Left colon (tissue), 2 donors: ENCODE measurements at regions not wholly inside any gene's neighbourhood (a gene's known extent, or its start where the extent isn't known, plus 50 kb on each side); places are given as distances from the start of the nearest gene placed in this dataset.

Experiments used
- ATAC-seq: fragments of 200-7000 bp; cut with Tn5 transposase; one replicate; pipeline ENCODE4 v1.9.1; 2020; ENCODE audit warnings: mild to moderate bottlenecking, moderate library complexity
- DNase-seq, 2 donors: peaks; one replicate each; pipeline ENCODE4 v3.0.0-alpha.2; 2020
- intact Hi-C, 2 donors: fragments of 100-400 bp; cut with DNase I in 1 of 2; cut with micrococcal nuclease in 1 of 2; formaldehyde crosslinking; loops; one replicate each; pipeline versions ENCODE4 v1.11.2 to v1.14.0; 2022; cut with DNase I, micrococcal nuclease
- donor health status: DM: no; HTN: no; CAD: no.
- donor health status: DM: yes; HTN: yes; CAD: no.

GRCh38 chr6:124877468-124877867 is 84.8 kb upstream of the RNF217 start:
- intact Hi-C loops: loop anchor here in 1 of 2 donors (10.0 kb wide), 1 partner anchor 237 kb away; no protein-coding TSS in a partner anchor
- no peak for ATAC-seq
- no peak for DNase-seq

DNA sequence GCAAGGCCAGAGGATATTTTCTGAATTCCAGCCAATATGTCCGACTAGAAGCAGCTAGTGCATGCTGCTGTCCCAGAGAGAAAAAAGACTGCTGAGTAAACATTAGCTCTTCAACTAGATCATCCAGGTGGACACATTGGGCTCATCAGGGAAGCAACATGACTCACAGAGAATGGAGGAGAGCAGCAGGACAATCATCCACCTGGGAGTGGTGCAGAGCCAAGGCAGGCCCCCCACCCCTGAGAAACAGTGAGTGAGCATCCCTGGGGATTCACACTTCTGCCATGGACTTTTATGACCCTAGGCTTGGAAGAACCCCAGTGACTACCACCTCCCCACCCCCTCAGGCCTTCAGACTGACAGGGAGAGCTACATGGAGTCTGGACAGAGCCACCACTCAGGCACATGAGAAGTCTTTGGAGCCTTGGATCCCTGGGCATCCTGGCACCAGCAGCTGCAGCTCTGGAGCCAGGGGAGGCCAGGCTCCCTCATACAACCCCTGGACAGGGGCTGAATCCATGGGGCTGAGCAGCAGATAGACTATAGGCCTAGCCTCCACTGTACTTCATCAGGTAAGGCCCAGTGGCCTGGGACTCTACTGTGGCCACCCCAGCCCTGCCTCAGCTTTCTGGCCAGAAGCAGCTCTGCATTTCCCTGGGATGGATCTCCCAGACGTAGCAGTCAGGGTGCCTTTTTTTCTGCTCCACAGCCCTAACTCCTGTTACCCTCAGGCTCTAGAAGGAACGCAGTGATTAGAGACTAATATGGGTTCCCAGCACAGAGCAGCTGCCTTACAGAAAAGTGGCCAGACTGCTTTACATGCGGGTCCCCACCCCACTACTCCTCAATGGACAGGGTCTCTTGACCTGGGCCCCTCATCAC is 82.9 kb upstream of the RNF217 start:
- ATAC-seq: no peak
- intact Hi-C loops: loop anchor here in 1 of 2 donors (10.0 kb wide), 1 partner anchor 235 kb away; no protein-coding TSS in a partner anchor

GRCh38 chr6:124879992-124880355 is 82.3 kb upstream of the RNF217 start:
- intact Hi-C loops: loop anchor here in 1 of 2 donors (10.0 kb wide), 1 partner anchor 235 kb away; no protein-coding TSS in a partner anchor
- DNase-seq: no peak
- no peak for ATAC-seq

More for the DNA sequence above, 82.9 kb upstream of the RNF217 start:
- no peak for DNase-seq

DNA sequence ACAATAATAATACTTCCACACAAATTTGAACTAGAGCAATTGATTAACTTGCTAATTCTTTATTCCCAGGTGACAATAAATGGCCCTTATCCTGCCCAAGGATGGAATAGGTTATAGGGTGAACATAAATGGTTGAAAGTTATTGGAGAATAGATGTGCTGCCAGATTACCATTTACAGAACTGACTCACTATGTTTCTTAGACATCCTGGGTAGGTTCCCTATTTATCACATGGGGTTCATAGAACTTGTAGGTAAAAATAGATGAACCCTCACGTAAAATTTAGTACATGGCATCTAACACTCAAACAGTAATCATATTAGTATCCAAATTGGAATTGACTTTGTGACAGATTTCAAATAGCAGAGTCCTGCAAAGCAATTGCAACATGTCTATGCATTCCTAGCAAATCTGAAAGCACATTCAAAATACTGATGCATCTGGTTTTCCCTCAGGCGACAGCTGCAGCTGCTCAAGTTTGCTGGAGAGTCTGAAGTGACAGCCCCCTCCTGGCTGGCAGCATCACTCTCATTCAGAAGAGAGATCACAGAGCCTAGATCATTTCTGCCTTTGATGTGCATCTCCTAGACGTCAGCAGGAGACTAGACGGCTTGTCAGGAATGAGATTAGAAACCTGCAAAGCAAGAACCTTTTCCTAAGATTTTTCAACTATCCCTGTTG is 80.2 kb upstream of the RNF217 start:
- no peak for DNase-seq

DNA sequence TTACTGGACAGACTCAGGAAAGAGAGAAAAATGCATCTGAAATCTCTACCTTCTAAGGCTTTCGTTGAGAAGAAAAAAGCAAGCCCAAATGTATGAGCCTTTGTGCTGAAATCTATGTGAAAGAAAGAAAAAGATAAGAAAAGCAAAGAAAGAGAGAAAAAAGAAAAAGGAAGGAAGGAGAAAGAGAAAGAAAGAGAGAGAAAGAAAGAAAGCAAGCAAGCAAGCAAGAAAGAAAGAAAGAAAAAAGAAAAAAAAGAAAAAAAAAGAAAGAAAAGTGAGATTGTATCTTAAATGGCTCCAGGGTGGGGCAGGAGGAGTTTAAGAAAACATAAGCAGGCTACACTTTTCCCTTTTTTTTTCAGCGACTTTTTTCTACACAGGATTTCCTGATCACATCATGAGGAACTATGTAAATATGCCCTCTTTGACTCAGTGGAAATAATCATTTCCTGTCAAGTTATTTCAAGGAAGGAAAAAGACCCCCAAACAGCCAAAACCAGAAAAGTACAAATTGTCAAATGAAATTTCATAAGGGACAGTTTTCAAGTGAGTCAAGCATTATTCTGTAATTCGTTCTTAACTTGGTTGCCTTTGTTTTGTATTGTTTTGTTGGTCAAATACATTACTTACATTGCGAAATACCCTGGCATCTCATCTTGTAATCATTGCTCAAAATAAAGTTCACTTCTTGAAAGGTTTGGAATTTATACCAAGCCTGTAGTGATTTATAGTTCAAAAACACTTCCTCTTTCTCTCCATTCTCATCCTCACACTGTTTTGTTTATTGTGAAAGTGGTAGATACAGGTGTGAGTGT is 79.5 kb upstream of the RNF217 start:
- no peak for ATAC-seq
- intact Hi-C loops: no loop called here
- DNase-seq: no peak

More for the DNA sequence above, 80.2 kb upstream of the RNF217 start:
- intact Hi-C loops: no loop called here
- ATAC-seq: no peak

- no peak for DNase-seq
- intact Hi-C loops: no loop called here
- no peak for ATAC-seq
These were observed 77.1 kb upstream of the RNF217 start for GRCh38 chr6:124885171-124885570.

DNA sequence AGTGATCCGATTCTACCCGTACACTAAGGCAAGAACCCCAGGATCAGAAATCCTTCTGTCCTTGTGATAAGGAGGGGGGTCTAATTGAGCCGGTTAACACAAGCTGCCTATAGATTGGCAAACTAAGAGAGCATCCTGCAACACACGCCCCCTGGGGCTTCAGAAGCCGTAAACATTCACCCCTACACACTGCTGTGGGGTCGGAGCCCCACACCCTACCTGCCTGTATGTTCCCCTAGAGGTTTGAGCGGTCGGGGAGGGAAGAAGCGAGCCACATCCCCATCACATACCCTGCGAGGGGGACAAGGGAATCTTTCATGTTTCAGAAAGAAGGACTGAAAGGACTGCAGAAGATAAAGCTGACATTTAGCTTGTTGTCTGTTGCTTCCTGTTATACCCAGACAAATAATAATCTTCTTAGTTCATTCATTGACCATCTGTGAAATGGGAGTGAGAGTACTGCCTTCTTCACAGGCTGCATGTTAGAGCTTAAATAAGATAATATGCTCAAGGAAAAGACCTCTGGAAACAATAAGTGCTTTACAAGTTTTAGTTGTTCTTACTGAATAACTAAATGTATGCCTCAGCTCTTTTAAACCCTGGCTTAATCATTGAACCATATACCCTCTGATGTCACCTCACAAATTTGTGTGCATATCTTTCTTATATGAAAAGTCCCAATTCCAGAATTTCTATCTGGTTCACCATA is 74.2 kb upstream of the RNF217 start:
- intact Hi-C loops: no loop called here
- DNase-seq (no peak), ATAC-seq (no peak)

- DNase-seq (no peak), ATAC-seq (no peak)
- intact Hi-C loops: no loop called here
These were observed 73.5 kb upstream of the RNF217 start for GRCh38 chr6:124888581-124889371.

DNA sequence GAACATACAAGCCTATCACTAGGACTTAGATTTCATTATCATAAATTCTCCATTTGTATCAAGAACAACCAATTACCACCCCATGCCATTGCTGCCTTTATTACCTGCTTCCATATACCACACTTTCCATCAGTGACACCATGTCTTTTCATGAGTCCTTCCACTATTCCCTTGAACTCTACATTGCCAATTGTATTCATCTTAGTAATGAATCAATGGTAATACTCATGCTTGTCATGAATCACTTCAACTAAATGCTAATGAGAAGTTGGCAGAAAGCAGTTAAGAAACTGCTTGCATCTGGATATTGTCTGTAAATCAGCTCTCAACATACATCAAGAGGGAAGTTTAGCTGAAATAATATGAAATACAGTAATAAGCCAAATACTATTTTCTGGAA is 61.2 kb upstream of the RNF217 start:
- no peak for ATAC-seq
- no peak for DNase-seq
- intact Hi-C loops: no loop called here

GRCh38 chr6:124903797-124904196 is 58.4 kb upstream of the RNF217 start:
- intact Hi-C loops: no loop called here
- no peak for ATAC-seq
- DNase-seq: no peak

DNA sequence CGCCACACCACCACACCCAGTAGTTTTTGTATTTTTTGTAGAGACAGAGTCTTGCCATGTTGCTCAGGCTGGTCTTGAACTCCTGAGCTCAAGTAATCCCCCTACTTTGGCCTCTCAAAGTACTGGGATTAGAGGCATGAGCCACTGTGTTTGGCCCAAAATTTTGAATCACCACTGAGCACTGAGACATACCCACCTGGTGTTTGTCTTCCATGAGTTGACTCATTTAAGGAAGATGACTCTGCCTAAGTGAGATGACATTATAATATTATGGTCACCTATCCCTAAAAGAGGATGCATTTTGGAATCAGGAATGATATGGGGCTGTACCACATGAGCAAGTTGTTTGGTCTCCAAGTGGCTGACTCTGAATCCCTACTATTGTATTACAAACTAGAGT is 54.6 kb upstream of the RNF217 start:
- intact Hi-C loops: no loop called here
- ATAC-seq (no peak), DNase-seq (no peak)
